ENCODE measurements at regions not wholly inside any gene's neighbourhood (a gene's known extent, or its start where the extent isn't known, plus 50 kb on each side); places are given as distances from the start of the nearest gene placed in this dataset.

DNA sequence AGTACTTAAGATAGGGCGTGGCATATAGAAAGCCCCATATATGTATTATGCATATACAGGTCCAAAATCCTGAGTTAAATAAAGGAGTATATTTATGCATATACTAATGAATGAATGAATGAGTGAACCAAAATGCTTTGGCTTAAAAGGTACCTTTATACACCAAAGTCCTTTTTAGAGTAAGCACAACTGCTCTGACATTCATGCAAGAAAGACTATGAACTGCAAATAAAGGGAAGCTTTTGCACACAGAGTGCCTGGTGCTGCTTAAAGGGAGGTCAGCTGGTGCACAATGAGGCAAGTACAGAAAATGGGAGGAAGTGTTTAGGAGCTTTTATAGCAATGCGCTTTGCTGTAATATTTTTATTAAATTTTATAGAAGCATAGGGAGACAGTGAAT is 214.0 kb downstream of the KLF13 start:
- TF ChIP-seq MTA2 (IDR thresholded peaks at IDR 0.05; ENCODE audit: low read depth) (no peak), CBX5 (IDR thresholded peaks at IDR 0.05; ENCODE audit: low read depth) (no peak), ZSCAN29 (IDR thresholded peaks at IDR 0.05) (no peak), RAD51 (IDR thresholded peaks at IDR 0.05) (no peak), ETV6 (conservative IDR thresholded peaks at IDR 0.05 in 1 of 2, IDR thresholded peaks at IDR 0.05 in 1 of 2; ENCODE audit: borderline replicate concordance in 1 of 2, low read depth in 1 of 2) (no peak), ZZZ3 (IDR thresholded peaks at IDR 0.05; ENCODE audit: control insufficient read depth, insufficient read length, low read depth) (no peak), POLR2A (IDR thresholded peaks at IDR 0.05; ENCODE audit: low read depth, low read length) (no peak)
- TF ChIP-seq, protein P1, sequence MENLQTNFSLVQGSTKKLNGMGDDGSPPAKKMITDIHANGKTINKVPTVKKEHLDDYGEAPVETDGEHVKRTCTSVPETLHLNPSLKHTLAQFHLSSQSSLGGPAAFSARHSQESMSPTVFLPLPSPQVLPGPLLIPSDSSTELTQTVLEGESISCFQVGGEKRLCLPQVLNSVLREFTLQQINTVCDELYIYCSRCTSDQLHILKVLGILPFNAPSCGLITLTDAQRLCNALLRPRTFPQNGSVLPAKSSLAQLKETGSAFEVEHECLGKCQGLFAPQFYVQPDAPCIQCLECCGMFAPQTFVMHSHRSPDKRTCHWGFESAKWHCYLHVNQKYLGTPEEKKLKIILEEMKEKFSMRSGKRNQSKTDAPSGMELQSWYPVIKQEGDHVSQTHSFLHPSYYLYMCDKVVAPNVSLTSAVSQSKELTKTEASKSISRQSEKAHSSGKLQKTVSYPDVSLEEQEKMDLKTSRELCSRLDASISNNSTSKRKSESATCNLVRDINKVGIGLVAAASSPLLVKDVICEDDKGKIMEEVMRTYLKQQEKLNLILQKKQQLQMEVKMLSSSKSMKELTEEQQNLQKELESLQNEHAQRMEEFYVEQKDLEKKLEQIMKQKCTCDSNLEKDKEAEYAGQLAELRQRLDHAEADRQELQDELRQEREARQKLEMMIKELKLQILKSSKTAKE (IDR thresholded peaks at IDR 0.05; ENCODE audit: low read depth, poor library complexity, severe bottlenecking) = no peak
- TF ChIP-seq, protein P2, sequence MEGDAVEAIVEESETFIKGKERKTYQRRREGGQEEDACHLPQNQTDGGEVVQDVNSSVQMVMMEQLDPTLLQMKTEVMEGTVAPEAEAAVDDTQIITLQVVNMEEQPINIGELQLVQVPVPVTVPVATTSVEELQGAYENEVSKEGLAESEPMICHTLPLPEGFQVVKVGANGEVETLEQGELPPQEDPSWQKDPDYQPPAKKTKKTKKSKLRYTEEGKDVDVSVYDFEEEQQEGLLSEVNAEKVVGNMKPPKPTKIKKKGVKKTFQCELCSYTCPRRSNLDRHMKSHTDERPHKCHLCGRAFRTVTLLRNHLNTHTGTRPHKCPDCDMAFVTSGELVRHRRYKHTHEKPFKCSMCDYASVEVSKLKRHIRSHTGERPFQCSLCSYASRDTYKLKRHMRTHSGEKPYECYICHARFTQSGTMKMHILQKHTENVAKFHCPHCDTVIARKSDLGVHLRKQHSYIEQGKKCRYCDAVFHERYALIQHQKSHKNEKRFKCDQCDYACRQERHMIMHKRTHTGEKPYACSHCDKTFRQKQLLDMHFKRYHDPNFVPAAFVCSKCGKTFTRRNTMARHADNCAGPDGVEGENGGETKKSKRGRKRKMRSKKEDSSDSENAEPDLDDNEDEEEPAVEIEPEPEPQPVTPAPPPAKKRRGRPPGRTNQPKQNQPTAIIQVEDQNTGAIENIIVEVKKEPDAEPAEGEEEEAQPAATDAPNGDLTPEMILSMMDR (IDR thresholded peaks at IDR 0.05 in 2 of 3, conservative IDR thresholded peaks at IDR 0.05 in 1 of 3; ENCODE audit: control insufficient read depth in 2 of 3, extremely low read depth in 1 of 3, insufficient read depth in 1 of 3, low read depth in 3 of 3, low read length in 3 of 3) = no peak
- TF ChIP-seq, protein P3, sequence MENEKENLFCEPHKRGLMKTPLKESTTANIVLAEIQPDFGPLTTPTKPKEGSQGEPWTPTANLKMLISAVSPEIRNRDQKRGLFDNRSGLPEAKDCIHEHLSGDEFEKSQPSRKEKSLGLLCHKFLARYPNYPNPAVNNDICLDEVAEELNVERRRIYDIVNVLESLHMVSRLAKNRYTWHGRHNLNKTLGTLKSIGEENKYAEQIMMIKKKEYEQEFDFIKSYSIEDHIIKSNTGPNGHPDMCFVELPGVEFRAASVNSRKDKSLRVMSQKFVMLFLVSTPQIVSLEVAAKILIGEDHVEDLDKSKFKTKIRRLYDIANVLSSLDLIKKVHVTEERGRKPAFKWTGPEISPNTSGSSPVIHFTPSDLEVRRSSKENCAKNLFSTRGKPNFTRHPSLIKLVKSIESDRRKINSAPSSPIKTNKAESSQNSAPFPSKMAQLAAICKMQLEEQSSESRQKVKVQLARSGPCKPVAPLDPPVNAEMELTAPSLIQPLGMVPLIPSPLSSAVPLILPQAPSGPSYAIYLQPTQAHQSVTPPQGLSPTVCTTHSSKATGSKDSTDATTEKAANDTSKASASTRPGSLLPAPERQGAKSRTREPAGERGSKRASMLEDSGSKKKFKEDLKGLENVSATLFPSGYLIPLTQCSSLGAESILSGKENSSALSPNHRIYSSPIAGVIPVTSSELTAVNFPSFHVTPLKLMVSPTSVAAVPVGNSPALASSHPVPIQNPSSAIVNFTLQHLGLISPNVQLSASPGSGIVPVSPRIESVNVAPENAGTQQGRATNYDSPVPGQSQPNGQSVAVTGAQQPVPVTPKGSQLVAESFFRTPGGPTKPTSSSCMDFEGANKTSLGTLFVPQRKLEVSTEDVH (IDR thresholded peaks at IDR 0.05; ENCODE audit: low read depth, partially characterized antibody) = no peak
- TF ChIP-seq, protein P4, sequence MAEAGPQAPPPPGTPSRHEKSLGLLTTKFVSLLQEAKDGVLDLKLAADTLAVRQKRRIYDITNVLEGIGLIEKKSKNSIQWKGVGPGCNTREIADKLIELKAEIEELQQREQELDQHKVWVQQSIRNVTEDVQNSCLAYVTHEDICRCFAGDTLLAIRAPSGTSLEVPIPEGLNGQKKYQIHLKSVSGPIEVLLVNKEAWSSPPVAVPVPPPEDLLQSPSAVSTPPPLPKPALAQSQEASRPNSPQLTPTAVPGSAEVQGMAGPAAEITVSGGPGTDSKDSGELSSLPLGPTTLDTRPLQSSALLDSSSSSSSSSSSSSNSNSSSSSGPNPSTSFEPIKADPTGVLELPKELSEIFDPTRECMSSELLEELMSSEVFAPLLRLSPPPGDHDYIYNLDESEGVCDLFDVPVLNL (IDR thresholded peaks at IDR 0.05; ENCODE audit: low read depth, low read length) = no peak

All from GM12878 (cell line).